Vagina (tissue), 2 donors: ENCODE measurements at regions not wholly inside any gene's neighbourhood (a gene's known extent, or its start where the extent isn't known, plus 50 kb on each side); places are given as distances from the start of the nearest gene placed in this dataset.

Source experiments
- DNase-seq, 2 donors: peaks; one replicate each; pipeline ENCODE4 v3.0.0-alpha.2; 2017; ENCODE audit errors: extremely low spot score in 2 of 2
- H3K27ac ChIP-seq: fragments of 200-600 bp; sonication (generic); one replicate; pipeline ENCODE4 v1.5.1; 2019
- H3K27me3 ChIP-seq: fragments of 200-600 bp; sonication (generic); one replicate; pipeline ENCODE4 v1.5.1; 2019
- H3K36me3 ChIP-seq, 2 donors: fragments of 200-600 bp; sonication (generic); one replicate each; pipeline ENCODE4 v1.5.1; 2017 to 2019
- H3K4me1 ChIP-seq: fragments of 200-600 bp; sonication (generic); one replicate; pipeline ENCODE4 v1.5.1; 2019
- H3K4me3 ChIP-seq, 2 donors: fragments of 200-600 bp; sonication (generic); 1 replicate in 1 of 2; 2 replicates in 1 of 2; pipeline ENCODE4 v1.5.1; 2016 to 2019
- H3K9me3 ChIP-seq: fragments of 200-600 bp; sonication (generic); one replicate; pipeline ENCODE4 v1.5.1; 2019
- POLR2A ChIP-seq, 2 donors: fragments of 450-650 bp; IDR thresholded peaks; one replicate each; pipeline ENCODE4 v1.6.1; 2017; ENCODE audit warnings: antibody characterized with exemption in 2 of 2, mild to moderate bottlenecking in 2 of 2, moderate library complexity in 2 of 2
- POLR2AphosphoS5 ChIP-seq, 2 donors: sonication (generic); formaldehyde crosslinking; IDR thresholded peaks; one replicate each; pipeline ENCODE4 v1.9.0; 2017; ENCODE audit warnings: antibody characterized with exemption in 2 of 2, mild to moderate bottlenecking in 2 of 2, low read depth in 1 of 2; ENCODE audit not compliant: insufficient read depth in 1 of 2
- intact Hi-C: fragments of 100-400 bp; cut with DNase I; formaldehyde crosslinking; loops from one replicate; pipeline ENCODE4 v1.15.1; 2023
- TF ChIP-seq, protein P1 (sequence below), 3 experiments: fragments of 450-650 bp in 2 of 3; fragments of 200-600 bp in 1 of 3; sonication (generic) in 1 of 3; IDR thresholded peaks; one replicate each; pipeline ENCODE4 v1.5.1; 2017 to 2019; ENCODE audit warnings: antibody characterized with exemption in 3 of 3, mild to moderate bottlenecking in 2 of 3, moderate library complexity in 2 of 3

DNA sequence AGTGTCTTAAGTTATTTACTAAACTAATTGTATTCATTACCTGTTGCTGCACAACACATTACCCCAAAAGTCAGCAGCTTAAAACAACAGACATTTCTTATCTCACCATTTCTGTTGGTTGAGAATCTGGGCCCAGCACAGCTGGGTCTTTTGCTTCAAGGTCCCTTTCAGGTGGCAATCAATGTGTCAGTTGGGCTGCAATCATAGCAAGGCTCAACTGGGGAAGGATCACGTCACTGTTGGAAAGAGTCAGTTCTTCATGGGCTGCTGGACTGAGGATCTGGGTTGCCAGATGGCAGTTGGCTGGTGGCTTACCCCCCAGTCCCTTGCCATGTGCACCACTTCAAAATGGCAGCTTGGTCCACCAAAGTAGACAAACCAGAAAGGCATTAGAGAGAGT lies 261.2 kb downstream of the SUCLG1 start:
- Histone ChIP-seq H3K4me3 (no peak overlapping the region), H3K36me3 (no peaks in the 10 kb centered on the region), H3K27me3 (no peaks in the 10 kb centered on the region), H3K27ac (no peak overlapping the region), H3K4me1 (no peaks in the 10 kb centered on the region), H3K9me3 (no peaks in the 10 kb centered on the region)
- TF ChIP-seq POLR2A (IDR thresholded peaks at IDR 0.05), result no peak
- no peak for TF ChIP-seq POLR2AphosphoS5 (IDR thresholded peaks at IDR 0.05; ENCODE audit: insufficient read depth in 1 of 2, low read depth in 1 of 2)
- TF ChIP-seq, protein P1, sequence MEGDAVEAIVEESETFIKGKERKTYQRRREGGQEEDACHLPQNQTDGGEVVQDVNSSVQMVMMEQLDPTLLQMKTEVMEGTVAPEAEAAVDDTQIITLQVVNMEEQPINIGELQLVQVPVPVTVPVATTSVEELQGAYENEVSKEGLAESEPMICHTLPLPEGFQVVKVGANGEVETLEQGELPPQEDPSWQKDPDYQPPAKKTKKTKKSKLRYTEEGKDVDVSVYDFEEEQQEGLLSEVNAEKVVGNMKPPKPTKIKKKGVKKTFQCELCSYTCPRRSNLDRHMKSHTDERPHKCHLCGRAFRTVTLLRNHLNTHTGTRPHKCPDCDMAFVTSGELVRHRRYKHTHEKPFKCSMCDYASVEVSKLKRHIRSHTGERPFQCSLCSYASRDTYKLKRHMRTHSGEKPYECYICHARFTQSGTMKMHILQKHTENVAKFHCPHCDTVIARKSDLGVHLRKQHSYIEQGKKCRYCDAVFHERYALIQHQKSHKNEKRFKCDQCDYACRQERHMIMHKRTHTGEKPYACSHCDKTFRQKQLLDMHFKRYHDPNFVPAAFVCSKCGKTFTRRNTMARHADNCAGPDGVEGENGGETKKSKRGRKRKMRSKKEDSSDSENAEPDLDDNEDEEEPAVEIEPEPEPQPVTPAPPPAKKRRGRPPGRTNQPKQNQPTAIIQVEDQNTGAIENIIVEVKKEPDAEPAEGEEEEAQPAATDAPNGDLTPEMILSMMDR (IDR thresholded peaks at IDR 0.05), result no peak
- no peak for DNase-seq
- intact Hi-C loops, result no loop called here

DNA sequence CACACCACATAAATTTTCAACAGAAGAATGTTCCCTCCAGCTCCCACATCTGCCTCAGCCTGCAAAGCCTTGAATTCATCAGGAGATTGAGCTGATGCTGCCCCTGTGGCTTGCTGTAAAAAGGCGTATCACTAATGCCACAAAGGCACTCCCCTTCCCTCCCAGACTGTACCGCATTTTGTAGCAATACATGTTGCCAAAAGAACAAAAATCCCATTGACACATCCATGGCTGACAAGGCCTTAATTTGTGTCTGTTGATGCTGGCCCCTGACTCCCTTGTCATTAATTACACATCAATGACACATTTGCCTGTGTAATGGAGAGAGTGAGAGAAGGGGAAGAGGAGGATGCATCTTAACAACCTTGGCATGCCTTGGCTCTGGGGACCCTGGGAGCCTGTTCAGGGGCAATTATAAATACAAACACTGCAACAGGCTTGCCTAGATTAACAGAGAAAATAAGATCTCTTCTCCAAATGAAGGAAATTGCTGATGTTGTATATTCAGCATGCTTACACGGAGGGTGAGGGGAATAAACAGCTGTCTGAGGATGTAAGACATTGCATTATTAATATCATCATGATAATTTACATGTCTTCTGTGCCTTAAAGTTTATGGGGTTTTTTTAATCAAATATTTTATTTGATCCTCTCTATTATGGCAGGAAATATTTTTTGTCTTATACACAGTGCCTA lies 264.0 kb downstream of the SUCLG1 start:
- H3K27ac ChIP-seq, result no peak overlapping the region
- no peak overlapping the region for H3K4me3 ChIP-seq
- H3K9me3 ChIP-seq, result no peaks in the 10 kb centered on the region
- TF ChIP-seq, protein P1 (IDR thresholded peaks at IDR 0.05), result no peak
- no peak for TF ChIP-seq POLR2AphosphoS5 (IDR thresholded peaks at IDR 0.05; ENCODE audit: insufficient read depth in 1 of 2, low read depth in 1 of 2)
- TF ChIP-seq POLR2A (IDR thresholded peaks at IDR 0.05), result no peak
- intact Hi-C loops, result no loop called here
- no peaks in the 10 kb centered on the region for H3K36me3 ChIP-seq
- H3K4me1 ChIP-seq, result no peaks in the 10 kb centered on the region
- DNase-seq, result no peak
- H3K27me3 ChIP-seq, result no peaks in the 10 kb centered on the region

DNA sequence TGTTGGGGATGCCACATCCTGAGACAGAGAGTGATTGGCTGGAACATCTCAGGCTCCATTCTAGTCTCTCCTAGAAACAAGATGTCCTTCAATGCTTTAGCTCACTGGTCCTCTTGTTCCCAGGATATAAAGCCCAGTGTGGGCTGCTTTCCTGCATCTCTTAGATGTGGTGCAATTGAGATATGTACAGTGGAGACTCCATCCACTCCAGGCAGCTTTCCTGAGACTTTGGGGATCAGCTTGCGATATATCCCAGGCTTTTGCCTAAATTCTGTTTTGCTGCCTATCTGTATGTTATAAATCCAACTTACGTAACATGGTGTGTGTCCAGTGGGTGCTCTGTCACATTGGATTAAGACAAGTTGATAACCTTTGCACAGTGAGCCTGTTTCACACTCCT lies 264.9 kb downstream of the SUCLG1 start:
- Histone ChIP-seq H3K36me3 (no peaks in the 10 kb centered on the region), H3K9me3 (no peaks in the 10 kb centered on the region), H3K27ac (no peak overlapping the region), H3K4me1 (no peaks in the 10 kb centered on the region), H3K4me3 (no peak overlapping the region), H3K27me3 (no peaks in the 10 kb centered on the region)
- DNase-seq, result no peak
- intact Hi-C loops, result no loop called here
- TF ChIP-seq POLR2A (IDR thresholded peaks at IDR 0.05) (no peak), POLR2AphosphoS5 (IDR thresholded peaks at IDR 0.05; ENCODE audit: insufficient read depth in 1 of 2, low read depth in 1 of 2) (no peak)
- TF ChIP-seq, protein P1 (IDR thresholded peaks at IDR 0.05), result no peak

DNA sequence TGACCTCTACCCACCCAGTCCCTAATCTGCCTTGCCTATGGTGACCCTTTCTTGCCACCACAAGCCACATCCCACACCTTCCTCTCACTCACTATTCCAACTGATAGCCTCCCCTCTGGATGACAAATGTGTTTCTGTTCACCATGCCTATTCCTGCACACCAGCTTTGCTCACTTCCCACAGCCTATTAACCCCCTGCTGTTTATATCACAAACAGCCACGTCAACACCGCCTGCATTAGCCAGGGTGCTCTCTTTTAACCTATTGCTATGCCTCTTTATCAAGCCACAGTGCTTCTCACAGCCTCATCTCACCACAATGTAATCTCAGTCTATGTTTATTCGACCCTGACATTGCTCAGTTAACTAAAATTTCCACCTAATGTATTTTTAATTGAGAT lies 271.8 kb downstream of the SUCLG1 start:
- no peak for DNase-seq
- intact Hi-C loops, result no loop called here
- Histone ChIP-seq H3K9me3 (no peaks in the 10 kb centered on the region), H3K27ac (no peak overlapping the region), H3K36me3 (no peaks in the 10 kb centered on the region), H3K27me3 (no peaks in the 10 kb centered on the region), H3K4me3 (no peak overlapping the region), H3K4me1 (no peaks in the 10 kb centered on the region)
- TF ChIP-seq POLR2A (IDR thresholded peaks at IDR 0.05) (no peak), POLR2AphosphoS5 (IDR thresholded peaks at IDR 0.05; ENCODE audit: insufficient read depth in 1 of 2, low read depth in 1 of 2) (no peak)
- TF ChIP-seq, protein P1 (IDR thresholded peaks at IDR 0.05), result no peak

DNA sequence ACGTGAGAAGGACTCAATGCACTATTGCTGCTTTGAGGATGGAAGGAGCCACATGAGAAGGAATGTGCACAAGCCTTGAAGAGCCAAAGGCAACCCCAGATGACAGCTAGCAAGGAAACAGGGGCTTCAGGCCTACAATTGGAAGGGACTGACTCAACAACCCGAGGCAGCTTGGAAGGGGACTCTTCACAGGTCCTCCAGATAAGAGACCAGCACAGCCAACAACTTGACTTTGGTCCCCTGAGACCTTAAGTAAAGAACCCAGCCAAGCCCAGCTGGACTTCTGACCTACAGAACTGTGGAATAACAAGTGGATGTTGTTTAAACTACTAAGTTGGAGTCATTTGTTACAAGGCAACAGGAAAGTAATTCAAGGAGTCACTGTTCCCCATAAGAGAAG lies 277.2 kb downstream of the SUCLG1 start:
- no peaks in the 10 kb centered on the region for H3K27me3 ChIP-seq
- H3K4me1 ChIP-seq, result no peaks in the 10 kb centered on the region
- intact Hi-C loops, result no loop called here
- H3K36me3 ChIP-seq, result no peaks in the 10 kb centered on the region
- no peak for TF ChIP-seq POLR2A (IDR thresholded peaks at IDR 0.05)
- TF ChIP-seq POLR2AphosphoS5 (IDR thresholded peaks at IDR 0.05; ENCODE audit: insufficient read depth in 1 of 2, low read depth in 1 of 2), result no peak
- TF ChIP-seq, protein P1 (IDR thresholded peaks at IDR 0.05), result no peak
- H3K4me3 ChIP-seq, result no peak overlapping the region
- no peak overlapping the region for H3K27ac ChIP-seq
- H3K9me3 ChIP-seq, result no peaks in the 10 kb centered on the region
- no peak for DNase-seq
